K562 (cell line): ENCODE measurements at regions not wholly inside any gene's neighbourhood (a gene's known extent, or its start where the extent isn't known, plus 50 kb on each side); places are given as distances from the start of the nearest gene placed in this dataset.

Source experiments
- ATAC-seq: fragments of 200-7000 bp; cut with Tn5 transposase; 3 replicates; pipeline ENCODE4 v1.9.1; 2020; ENCODE audit warnings: moderate library complexity
- BruUV-seq: library from RNA; stranded (reverse); fragments of 400-500 nt; replicated peaks from 2 replicates; lab custom pipeline; 2021; lab: Mats Ljungman, UMichigan
- CTCF ChIA-PET: fragments of 300-600 bp; formaldehyde crosslinking; extraction: SDS; loops from one replicate; lab custom pipeline; 2021; ENCODE audit warnings: low intra/inter-chr PET ratio; lab: Yijun Ruan, JAX
- POLR2A ChIA-PET: fragments of 300-600, 350-650 bp; sonication (Branson Sonifier 250); formaldehyde crosslinking; extraction: SDS; loops from one replicate; lab custom pipeline; 2021; ENCODE audit warnings: antibody characterized with exemption, inconsistent platforms; lab: Yijun Ruan, JAX
- DNase-seq, 4 experiments: peaks; one replicate each; pipeline versions ENCODE4 v3.0.0 to v3.0.0-alpha.2; 2011 to 2018; ENCODE audit warnings: low spot score in 3 of 4, mixed read lengths in 3 of 4; ENCODE audit errors: extremely low read depth in 1 of 4
- FAIRE-seq: peaks from 2 replicates; lab custom pipeline; 2011; peaks lifted over from hg19 to GRCh38; lab: Jason Lieb, UNC
- H2AFZ ChIP-seq: 2 replicates; pipeline ENCODE4 v1.6.0; 2011; ENCODE audit warnings: low read depth, low read length, control low read depth, inconsistent platforms
- H3K27ac ChIP-seq: fragments of 200-600 bp; 3 replicates; pipeline ENCODE4 v1.8.0; 2011; ENCODE audit warnings: low read depth, mild to moderate bottlenecking, control low read depth, inconsistent platforms, low read length, moderate library complexity, mixed read lengths; ENCODE audit errors: extremely low read depth
- H3K27me3 ChIP-seq, 2 experiments: fragments of 300-600 bp in 1 of 2; 2 replicates in 1 of 2; 3 replicates in 1 of 2; pipeline versions ENCODE4 v1.6.0 to v1.8.0; 2011; ENCODE audit warnings: inconsistent platforms in 2 of 2, low read length in 2 of 2, mild to moderate bottlenecking in 1 of 2, mixed read lengths in 1 of 2, moderate library complexity in 1 of 2; ENCODE audit not compliant: control insufficient read depth in 2 of 2, insufficient read depth in 2 of 2
- H3K36me3 ChIP-seq: fragments of 300-600 bp; 3 replicates; pipeline ENCODE4 v1.8.0; 2011; ENCODE audit warnings: mild to moderate bottlenecking, low read length, inconsistent platforms; ENCODE audit not compliant: control insufficient read depth, insufficient read depth
- H3K4me1 ChIP-seq, 2 experiments: fragments of 200-600 bp in 1 of 2; replicated peaks in 1 of 2; 2 replicates in 1 of 2; 3 replicates in 1 of 2; pipeline versions ENCODE4 v1.5.1 to v1.8.0; 2011; ENCODE audit warnings: inconsistent platforms in 2 of 2, low read length in 2 of 2, mild to moderate bottlenecking in 1 of 2, mixed read lengths in 1 of 2, moderate library complexity in 1 of 2; ENCODE audit not compliant: control insufficient read depth in 2 of 2, insufficient read depth in 2 of 2
- H3K4me2 ChIP-seq: 2 replicates; pipeline ENCODE4 v1.6.1; 2011; ENCODE audit warnings: low read length, control low read depth, inconsistent platforms, mixed read lengths; ENCODE audit not compliant: insufficient read depth
- H3K4me3 ChIP-seq: fragments of 200-600 bp; sonication (generic), shearing (Covaris generic); 2 replicates; pipeline ENCODE4 v1.5.1; 2016; ENCODE audit warnings: control low read depth, inconsistent platforms
- H3K79me2 ChIP-seq: fragments of 200-600 bp; 3 replicates; pipeline ENCODE4 v1.8.0; 2011; ENCODE audit warnings: low read length, inconsistent platforms; ENCODE audit not compliant: control insufficient read depth, insufficient read depth
- H3K9ac ChIP-seq, 2 experiments: 2 replicates each; pipeline versions ENCODE4 v1.6.0 to v1.6.1; 2011; ENCODE audit warnings: low read depth in 2 of 2, low read length in 2 of 2, control low read depth in 1 of 2, inconsistent platforms in 1 of 2, mild to moderate bottlenecking in 1 of 2, mixed read lengths in 1 of 2; ENCODE audit not compliant: insufficient read depth in 1 of 2
- H3K9me1 ChIP-seq: one replicate; pipeline ENCODE4 v1.6.0; 2011; ENCODE audit warnings: inconsistent platforms, mild to moderate bottlenecking, low read length, moderate library complexity; ENCODE audit not compliant: control insufficient read depth, insufficient read depth
- H3K9me3 ChIP-seq: replicated peaks from 2 replicates; pipeline ENCODE4 v1.5.1; 2011; ENCODE audit warnings: low read depth, low read length, inconsistent platforms; ENCODE audit not compliant: control insufficient read depth, insufficient read depth
- H4K20me1 ChIP-seq: replicated peaks from 2 replicates; pipeline ENCODE4 v1.6.1; 2011; ENCODE audit warnings: low read length, inconsistent platforms, mixed read lengths; ENCODE audit not compliant: control insufficient read depth, insufficient read depth
- CBX5 ChIP-seq: IDR thresholded peaks from 2 replicates; pipeline ENCODE4 v1.6.1; 2014; ENCODE audit warnings: low read depth, borderline replicate concordance
- GTF2F1 ChIP-seq: IDR thresholded peaks from 2 replicates; pipeline ENCODE4 v1.6.1; 2011; ENCODE audit warnings: low read depth, low read length, improper control_type of control experiment
- NR2C1 ChIP-seq, 2 experiments: fragments of 450-650 bp; IDR thresholded peaks; 2 replicates each; pipeline ENCODE4 v1.6.1; 2017; ENCODE audit warnings: mild to moderate bottlenecking in 2 of 2, antibody characterized with exemption in 1 of 2, inconsistent platforms in 1 of 2, missing compliant biosample characterization in 1 of 2, missing genetic modification characterization in 1 of 2
- NR4A1 ChIP-seq, 2 experiments: fragments of 250-450 bp in 1 of 2; fragments of 450-650 bp in 1 of 2; sonication (Bioruptor Pico) in 1 of 2; IDR thresholded peaks; 2 replicates each; pipeline versions ENCODE4 v1.4.0 to v1.6.1; 2016 to 2020; ENCODE audit warnings: mild to moderate bottlenecking in 2 of 2, missing compliant biosample characterization in 1 of 2, missing genetic modification characterization in 1 of 2, moderate library complexity in 1 of 2
- TAL1 ChIP-seq: fragments of 450-650 bp; IDR thresholded peaks from 2 replicates; pipeline ENCODE4 v1.6.1; 2016; ENCODE audit warnings: mild to moderate bottlenecking
- ZFX ChIP-seq: sonication (generic); formaldehyde crosslinking; IDR thresholded peaks from 2 replicates; pipeline ENCODE4 v1.8.0; 2022; ENCODE audit warnings: mild to moderate bottlenecking, missing genetic modification reagents, moderate library complexity
- ZNF347 ChIP-seq: fragments of 450-650 bp; formaldehyde crosslinking; IDR thresholded peaks from 2 replicates; pipeline ENCODE4 v1.4.0; 2020; ENCODE audit warnings: low read depth, mild to moderate bottlenecking, moderate library complexity
- ZNF431 ChIP-seq: sonication (generic); formaldehyde crosslinking; IDR thresholded peaks from 2 replicates; pipeline ENCODE4 v1.8.0; 2022; ENCODE audit warnings: mild to moderate bottlenecking, missing genetic modification reagents
- ZNF583 ChIP-seq: fragments of 250-450 bp; sonication (Bioruptor Pico); IDR thresholded peaks from 2 replicates; pipeline ENCODE4 v1.4.0; 2020
- WGBS: fragments of 100-300 bp; shearing (Covaris generic); methylation state at CpG from one replicate; pipeline ENCODE4 v1.1.6; 2016; ENCODE audit warnings: low coverage, mixed read lengths; ENCODE audit not compliant: insufficient coverage; ENCODE audit errors: missing lambda C conversion rate; 5-methylcytosine and 5-hydroxymethylcytosine counted together
- in situ Hi-C: fragments of 300-500 bp; cut with MboI; formaldehyde crosslinking; loops from 4 replicates; pipeline ENCODE4 v1.15.0; 2018; ENCODE audit warnings: inconsistent platforms, mixed read lengths
- intact Hi-C: fragments of 100-400 bp; cut with micrococcal nuclease; formaldehyde crosslinking; loops from 2 replicates; pipeline ENCODE4 v1.14.2; 2022

- WGBS, result 0% methylated on average over 3 of the region's 3 CpGs
- Histone ChIP-seq H3K27ac (no peak overlapping the region), H4K20me1 (no peaks in the 10 kb centered on the region), H3K4me1 (no peaks in the 10 kb centered on the region), H2AFZ (no peak overlapping the region), H3K4me3 (no peak overlapping the region), H3K27me3 (no peaks in the 10 kb centered on the region), H3K36me3 (no peaks in the 10 kb centered on the region), H3K9ac (no peak overlapping the region), H3K9me1 (no peaks in the 10 kb centered on the region), H3K9me3 (no peaks in the 10 kb centered on the region), H3K4me2 (no peak overlapping the region), H3K79me2 (no peaks in the 10 kb centered on the region)
- DNase-seq (no peak), FAIRE-seq (no peak), ATAC-seq (no peak)
- no peak for TF ChIP-seq ZNF347 (CRISPR knock-in tag)
- TF ChIP-seq CBX5, result no peak
- TF ChIP-seq ZNF431 (CRISPR knock-in tag), result no peak
- TF ChIP-seq TAL1, result no peak
- no peak for TF ChIP-seq GTF2F1
- no peak for TF ChIP-seq NR4A1 (CRISPR knock-in tag; IDR thresholded peaks at IDR 0.05)
- no peak for TF ChIP-seq NR4A1 (tag; IDR thresholded peaks at IDR 0.05)
- TF ChIP-seq ZFX (CRISPR knock-in tag), result no peak
- TF ChIP-seq ZNF583, result no peak
- no peak for TF ChIP-seq NR2C1 (IDR thresholded peaks at IDR 0.05)
- TF ChIP-seq NR2C1 (tag; IDR thresholded peaks at IDR 0.05), result no peak
- in situ Hi-C loops (no loop called here), intact Hi-C loops (no loop called here)
- CTCF ChIA-PET, result no interaction called here
- POLR2A ChIA-PET, result interaction anchor here (0.6 to 1.0 kb wide), 3 partner anchors 13 to 677 kb away, joined by 3 read pairs; no protein-coding TSS in a partner anchor
- no TSS peak for BruUV-seq
Observed at GRCh38 chr19:31083105-31083504, 266.1 kb downstream of the TSHZ3 start.
